Activated B cell treated with CpG ODN at 0.5 μM for 24 hours (primary cell): ENCODE measurements at regions not wholly inside any gene's neighbourhood (a gene's known extent, or its start where the extent isn't known, plus 50 kb on each side); places are given as distances from the start of the nearest gene placed in this dataset.

ENCODE experiments used
- ATAC-seq: fragments of 200-7000 bp; cut with Tn5 transposase; one replicate; pipeline ENCODE4 v1.10.0; 2021; ENCODE audit warnings: low read depth, mild to moderate bottlenecking, moderate library complexity
- CTCF ChIA-PET: fragments of 350-600 bp; sonication (Branson Sonifier 250); formaldehyde crosslinking; loops from one replicate; lab custom pipeline; 2021; ENCODE audit warnings: antibody characterized with exemption; lab: Charles Lee
- POLR2A ChIA-PET: fragments of 350-600 bp; sonication (Branson Sonifier 250); formaldehyde crosslinking; loops from one replicate; lab custom pipeline; 2021; ENCODE audit warnings: antibody characterized with exemption; lab: Charles Lee
- DNase-seq: peaks from one replicate; pipeline ENCODE4 v3.0.0; 2022
- H3K27ac Mint-ChIP-seq: one replicate; pipeline ENCODE4 v1.8.0; 2020; ENCODE audit warnings: mixed read lengths
- H3K27me3 Mint-ChIP-seq: one replicate; pipeline ENCODE4 v1.8.0; 2021; ENCODE audit warnings: mixed read lengths
- H3K36me3 Mint-ChIP-seq: one replicate; pipeline ENCODE4 v1.8.0; 2021; ENCODE audit warnings: low read depth, mixed read lengths
- H3K4me1 Mint-ChIP-seq: one replicate; pipeline ENCODE4 v1.8.0; 2021; ENCODE audit warnings: mixed read lengths
- H3K4me3 Mint-ChIP-seq: one replicate; pipeline ENCODE4 v1.8.0; 2020; ENCODE audit warnings: mild to moderate bottlenecking, mixed read lengths
- H3K9me3 Mint-ChIP-seq: one replicate; pipeline ENCODE4 v1.8.0; 2020; ENCODE audit warnings: mixed read lengths
- CTCF ChIP-seq: fragments of 200-600 bp; IDR thresholded peaks from one replicate; pipeline ENCODE4 v1.8.0; 2022; ENCODE audit warnings: antibody characterized with exemption, mild to moderate bottlenecking
- intact Hi-C: fragments of 100-400 bp; cut with micrococcal nuclease; formaldehyde crosslinking; loops from one replicate; pipeline ENCODE4 v1.15.1; 2024

GRCh38 chr2:136178941-136179601 lies 61.1 kb upstream of the CXCR4 start:
- Mint-ChIP-seq H3K27ac (no peak overlapping the region), H3K36me3 (no peaks in the 10 kb centered on the region), H3K4me3 (no peak overlapping the region), H3K9me3 (no peaks in the 10 kb centered on the region), H3K4me1 (peaks cover 16% of the 10 kb centered on the region), H3K27me3 (no peaks in the 10 kb centered on the region)
- TF ChIP-seq CTCF: no peak
- CTCF ChIA-PET: no interaction called here
- ATAC-seq: no peak
- intact Hi-C loops: no loop called here
- no peak for DNase-seq
- POLR2A ChIA-PET: interaction anchor here (0.6 kb wide), 1 partner anchor 61 kb away, joined by 4 read pairs; the partner anchor contains the start of gene CXCR4

- ATAC-seq (no peak), DNase-seq (no peak)
- Mint-ChIP-seq H3K4me3 (no peak overlapping the region), H3K9me3 (peaks cover 3% of the 10 kb centered on the region), H3K27me3 (no peaks in the 10 kb centered on the region), H3K27ac (no peak overlapping the region), H3K36me3 (no peaks in the 10 kb centered on the region), H3K4me1 (peaks cover 34% of the 10 kb centered on the region)
- intact Hi-C loops: no loop called here
- CTCF ChIA-PET: no interaction called here
- POLR2A ChIA-PET: interaction anchor here (1.3 kb wide), 1 partner anchor 36 kb away, joined by 3 read pairs; no protein-coding TSS in a partner anchor
- TF ChIP-seq CTCF: no peak
These were observed 57.9 kb upstream of the CXCR4 start for GRCh38 chr2:136175868-136176267.

- ATAC-seq (no peak), DNase-seq (no peak)
- intact Hi-C loops: no loop called here
- peaks cover 37% of the 10 kb centered on the region for H3K4me1 Mint-ChIP-seq
- no peaks in the 10 kb centered on the region for H3K36me3 Mint-ChIP-seq
- POLR2A ChIA-PET: interaction anchor here (1.3 kb wide), 1 partner anchor 36 kb away, joined by 3 read pairs; no protein-coding TSS in a partner anchor
- TF ChIP-seq CTCF: no peak
- no peak overlapping the region for H3K4me3 Mint-ChIP-seq
- H3K27ac Mint-ChIP-seq: no peak overlapping the region
- CTCF ChIA-PET: no interaction called here
- H3K27me3 Mint-ChIP-seq: no peaks in the 10 kb centered on the region
- H3K9me3 Mint-ChIP-seq: peaks cover 3% of the 10 kb centered on the region
These were observed 57.5 kb upstream of the CXCR4 start for GRCh38 chr2:136175466-136175865.

- CTCF ChIA-PET: no interaction called here
- intact Hi-C loops: loop anchor here (5.0 kb wide), 1 partner anchor 36 kb away; no protein-coding TSS in a partner anchor
- no peak for TF ChIP-seq CTCF
- Mint-ChIP-seq H3K9me3 (peaks cover 3% of the 10 kb centered on the region), H3K4me3 (no peak overlapping the region), H3K36me3 (no peaks in the 10 kb centered on the region), H3K4me1 (peaks cover 37% of the 10 kb centered on the region), H3K27me3 (no peaks in the 10 kb centered on the region), H3K27ac (no peak overlapping the region)
- ATAC-seq (no peak), DNase-seq (no peak)
- POLR2A ChIA-PET: no interaction called here
These were observed 55.2 kb upstream of the CXCR4 start for GRCh38 chr2:136173126-136173525.

GRCh38 chr2:136171223-136171622 lies 53.3 kb upstream of the CXCR4 start:
- Mint-ChIP-seq H3K36me3 (no peaks in the 10 kb centered on the region), H3K4me1 (peaks cover 39% of the 10 kb centered on the region), H3K27ac (no peak overlapping the region), H3K27me3 (no peaks in the 10 kb centered on the region), H3K4me3 (no peak overlapping the region), H3K9me3 (peaks cover 3% of the 10 kb centered on the region)
- ChIA-PET CTCF (no interaction called here), POLR2A (no interaction called here)
- TF ChIP-seq CTCF: no peak
- ATAC-seq (peak; percentile 34), DNase-seq (no peak)
- intact Hi-C loops: loop anchor here (5.0 kb wide), 1 partner anchor 34 kb away; no protein-coding TSS in a partner anchor
